DND-41 (cell line): ENCODE measurements at regions not wholly inside any gene's neighbourhood (a gene's known extent, or its start where the extent isn't known, plus 50 kb on each side); places are given as distances from the start of the nearest gene placed in this dataset.
A peak's percentile ranks its signal among the peaks of the same experiment; 100 is the strongest.

Experiments
- ATAC-seq: fragments of 200-7000 bp; cut with Tn5 transposase; 3 replicates; pipeline ENCODE4 v1.9.1; 2021; ENCODE audit warnings: low read depth; ENCODE audit not compliant: insufficient read depth
- DNase-seq: peaks from one replicate; pipeline ENCODE4 v3.0.0-alpha.2; 2020
- H2AFZ ChIP-seq: 2 replicates; pipeline ENCODE4 v1.6.0; 2012; ENCODE audit warnings: low read depth, low read length
- H3K27ac ChIP-seq: 2 replicates; pipeline ENCODE4 v1.5.1; 2012; ENCODE audit warnings: low read length, inconsistent platforms
- H3K27me3 ChIP-seq: fragments of 200-600 bp; sonication (generic); 2 replicates; pipeline ENCODE4 v1.6.0; 2012; ENCODE audit warnings: low read length, mild to moderate bottlenecking, inconsistent platforms; ENCODE audit not compliant: insufficient read depth, poor library complexity
- H3K36me3 ChIP-seq: 2 replicates; pipeline ENCODE4 v1.5.1; 2012; ENCODE audit warnings: low read length, inconsistent platforms; ENCODE audit not compliant: insufficient read depth
- H3K4me1 ChIP-seq: 2 replicates; pipeline ENCODE4 v1.5.1; 2012; ENCODE audit warnings: mild to moderate bottlenecking, low read length; ENCODE audit not compliant: insufficient read depth
- H3K4me2 ChIP-seq: 2 replicates; pipeline ENCODE4 v1.6.0; 2012; ENCODE audit warnings: mild to moderate bottlenecking, moderate library complexity, low read length, inconsistent platforms; ENCODE audit not compliant: insufficient read depth
- H3K4me3 ChIP-seq, 2 experiments: fragments of 200-600 bp in 1 of 2; shearing (Covaris generic) in 1 of 2; 2 replicates each; pipeline ENCODE4 v1.5.1; 2012 to 2016; ENCODE audit warnings: inconsistent platforms in 2 of 2, low read length in 2 of 2, mild to moderate bottlenecking in 2 of 2, low read depth in 1 of 2, moderate library complexity in 1 of 2
- H3K79me2 ChIP-seq: 2 replicates; pipeline ENCODE4 v1.6.0; 2012; ENCODE audit warnings: low read length, inconsistent platforms; ENCODE audit not compliant: insufficient read depth
- H3K9ac ChIP-seq: 2 replicates; pipeline ENCODE4 v1.6.0; 2012; ENCODE audit warnings: low read depth, mild to moderate bottlenecking, inconsistent platforms, low read length, moderate library complexity
- H3K9me3 ChIP-seq: 2 replicates; pipeline ENCODE4 v1.5.1; 2012; ENCODE audit warnings: low read length, moderate library complexity, mild to moderate bottlenecking, inconsistent platforms; ENCODE audit not compliant: insufficient read depth, severe bottlenecking
- H4K20me1 ChIP-seq: 2 replicates; pipeline ENCODE4 v1.6.0; 2012; ENCODE audit warnings: low read length; ENCODE audit not compliant: insufficient read depth
- CTCF ChIP-seq: IDR thresholded peaks from 2 replicates; pipeline ENCODE4 v1.5.1; 2012; ENCODE audit warnings: borderline replicate concordance, low read length, moderate library complexity, mild to moderate bottlenecking; ENCODE audit not compliant: poor library complexity, severe bottlenecking; ENCODE audit errors: extremely low read depth
- EZH2 ChIP-seq: IDR thresholded peaks from 3 replicates; pipeline ENCODE4 v1.6.1; 2012; ENCODE audit warnings: borderline replicate concordance, low read depth, mild to moderate bottlenecking, moderate library complexity, low read length, inconsistent platforms; ENCODE audit not compliant: severe bottlenecking

GRCh38 chr15:24733659-24734058 lies 58.1 kb downstream of the NPAP1 start:
- Histone ChIP-seq H3K36me3 (no peaks in the 10 kb centered on the region), H3K27me3 (no peaks in the 10 kb centered on the region), H3K4me2 (no peak overlapping the region), H4K20me1 (no peaks in the 10 kb centered on the region), H3K9me3 (no peaks in the 10 kb centered on the region), H3K9ac (no peak overlapping the region), H3K79me2 (no peaks in the 10 kb centered on the region), H3K4me1 (no peaks in the 10 kb centered on the region), H2AFZ (no peak overlapping the region), H3K4me3 (no peak overlapping the region), H3K27ac (no peak overlapping the region)
- ATAC-seq (no peak), DNase-seq (no peak)
- TF ChIP-seq CTCF = no peak
- no peak for TF ChIP-seq EZH2

GRCh38 chr15:24734396-24734795 lies 58.8 kb downstream of the NPAP1 start:
- Histone ChIP-seq H3K4me3 (no peak overlapping the region), H3K36me3 (no peaks in the 10 kb centered on the region), H4K20me1 (no peaks in the 10 kb centered on the region), H3K27ac (no peak overlapping the region), H2AFZ (peak overlapping the region; percentile 26; the same call in 1 of the 2 replicates), H3K79me2 (no peaks in the 10 kb centered on the region), H3K4me1 (no peaks in the 10 kb centered on the region), H3K4me2 (no peak overlapping the region), H3K9ac (no peak overlapping the region), H3K9me3 (no peaks in the 10 kb centered on the region), H3K27me3 (no peaks in the 10 kb centered on the region)
- DNase-seq (no peak), ATAC-seq (no peak)
- no peak for TF ChIP-seq CTCF
- TF ChIP-seq EZH2 = no peak

- H2AFZ ChIP-seq = no peak overlapping the region
- no peaks in the 10 kb centered on the region for H4K20me1 ChIP-seq
- no peak overlapping the region for H3K4me3 ChIP-seq
- ATAC-seq (no peak), DNase-seq (no peak)
- no peak overlapping the region for H3K4me2 ChIP-seq
- H3K9ac ChIP-seq = no peak overlapping the region
- H3K27ac ChIP-seq = no peak overlapping the region
- TF ChIP-seq EZH2 = no peak
- peaks cover 31% of the 10 kb centered on the region for H3K9me3 ChIP-seq
- H3K27me3 ChIP-seq = no peaks in the 10 kb centered on the region
- H3K4me1 ChIP-seq = no peaks in the 10 kb centered on the region
- no peaks in the 10 kb centered on the region for H3K79me2 ChIP-seq
- H3K36me3 ChIP-seq = no peaks in the 10 kb centered on the region
Observed at GRCh38 chr15:24745290-24745689, 69.7 kb downstream of the NPAP1 start.

- no peak overlapping the region for H3K4me3 ChIP-seq
- H3K79me2 ChIP-seq = no peaks in the 10 kb centered on the region
- no peaks in the 10 kb centered on the region for H3K36me3 ChIP-seq
- H3K4me2 ChIP-seq = no peak overlapping the region
- DNase-seq (no peak), ATAC-seq (no peak)
- H3K9ac ChIP-seq = no peak overlapping the region
- H4K20me1 ChIP-seq = no peaks in the 10 kb centered on the region
- H3K9me3 ChIP-seq = peaks cover 31% of the 10 kb centered on the region
- TF ChIP-seq EZH2 = no peak
- TF ChIP-seq CTCF = no peak
- H3K4me1 ChIP-seq = no peaks in the 10 kb centered on the region
- no peaks in the 10 kb centered on the region for H3K27me3 ChIP-seq
- H3K27ac ChIP-seq = no peak overlapping the region
- H2AFZ ChIP-seq = no peak overlapping the region
Observed at GRCh38 chr15:24746094-24746493, 70.5 kb downstream of the NPAP1 start.
